HG03108 (cell line): ENCODE measurements at regions not wholly inside any gene's neighbourhood (a gene's known extent, or its start where the extent isn't known, plus 50 kb on each side); places are given as distances from the start of the nearest gene placed in this dataset.

Source experiments
- ATAC-seq: cut with Tn5 transposase; IDR thresholded peaks from one replicate; pipeline ENCODE4 v1.9.1; 2021; ENCODE audit warnings: moderate library complexity; ENCODE audit not compliant: unreplicated experiment

- no peak for ATAC-seq
These were observed 65.8 kb upstream of the CFAP20DC start for GRCh38 chr3:59115364-59116232.

GRCh38 chr3:59107856-59108815, 58.3 kb upstream of the CFAP20DC start:
- no peak for ATAC-seq

DNA sequence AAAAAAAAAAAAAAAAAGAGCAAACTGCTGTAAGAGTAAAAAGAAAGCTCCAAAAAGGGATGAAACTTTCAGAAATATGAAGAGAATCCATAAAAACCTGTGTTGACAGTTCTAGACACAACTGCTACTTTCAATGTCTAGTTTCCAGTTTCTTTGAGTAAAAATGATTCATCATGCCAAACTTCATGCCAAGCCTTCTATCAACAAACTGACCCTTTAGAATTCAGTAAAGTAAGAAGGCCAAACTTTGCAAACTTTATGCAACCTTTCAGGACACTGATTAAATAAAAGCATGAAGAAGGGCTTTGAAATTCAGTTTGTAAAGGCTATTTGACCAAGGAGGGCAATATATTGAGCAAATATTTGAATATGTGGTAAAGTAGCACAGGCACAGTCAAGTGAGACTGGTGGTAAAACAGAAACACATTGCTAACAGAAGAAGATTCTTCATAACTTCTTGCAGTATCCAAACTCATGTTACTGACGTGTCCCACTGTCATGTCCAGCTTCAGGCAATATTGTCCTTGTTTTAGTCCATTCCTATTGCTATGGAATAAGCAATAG, 56.3 kb upstream of the CFAP20DC start:
- no peak for ATAC-seq

DNA sequence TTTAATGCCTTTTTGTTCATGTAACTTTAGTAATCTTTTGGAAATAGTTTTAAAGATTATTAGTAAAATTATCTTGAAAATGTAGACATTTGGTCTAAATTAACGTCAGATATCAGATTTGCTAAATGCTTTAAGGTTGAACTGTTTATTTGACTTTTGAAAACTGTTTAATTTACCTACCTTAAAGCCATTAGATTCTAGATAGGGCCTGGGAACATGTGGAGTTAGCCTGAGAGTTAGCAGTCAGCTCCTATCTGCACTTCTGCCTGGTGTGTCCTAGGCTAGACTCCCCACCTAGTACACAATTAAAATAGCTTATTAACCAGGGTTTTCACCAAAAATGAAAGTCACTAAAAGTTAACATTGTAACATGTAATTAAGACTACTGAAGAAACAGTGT, 53.7 kb upstream of the CFAP20DC start:
- ATAC-seq = no peak

DNA sequence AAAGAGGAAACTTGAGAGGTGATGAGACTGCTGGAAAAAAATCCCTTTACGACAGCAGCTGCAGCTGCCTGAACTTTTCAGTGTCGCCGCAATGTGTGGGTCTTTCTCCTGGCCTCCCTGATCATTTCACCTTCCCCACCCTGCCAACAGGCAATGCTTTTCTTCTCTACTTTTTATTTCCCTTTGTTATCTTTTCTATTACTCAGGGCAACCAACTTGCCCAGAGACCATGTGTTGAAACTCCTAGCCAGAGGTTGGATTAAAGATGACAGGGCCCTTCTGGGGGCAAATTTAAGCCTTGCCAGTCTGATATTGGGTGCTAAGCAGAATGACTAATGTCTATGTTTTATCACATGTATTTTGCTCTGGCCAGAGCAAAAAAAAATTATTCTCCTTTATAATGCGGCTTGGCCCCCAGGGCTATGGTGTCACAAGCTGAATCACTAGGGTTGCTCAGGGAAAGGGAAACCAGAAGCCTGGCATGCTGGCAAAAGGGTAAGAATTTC, 51.5 kb upstream of the CFAP20DC start:
- no peak for ATAC-seq
